Neural cell (in vitro differentiated cells): ENCODE measurements at regions not wholly inside any gene's neighbourhood (a gene's known extent, or its start where the extent isn't known, plus 50 kb on each side); places are given as distances from the start of the nearest gene placed in this dataset.

ENCODE experiments used
- H2AFZ ChIP-seq: fragments of 200-600, 300-800 bp; sonication (generic), shearing (Covaris generic); 2 replicates; pipeline ENCODE4 v1.6.0; 2014; ENCODE audit warnings: low read depth, mild to moderate bottlenecking, antibody characterized with exemption, low read length, moderate library complexity
- H3F3A ChIP-seq: fragments of 200-600 bp; shearing (Covaris generic); 2 replicates; pipeline ENCODE4 v1.6.1; 2016; ENCODE audit warnings: mild to moderate bottlenecking, moderate library complexity, mixed read lengths, antibody characterized with exemption, low read length; ENCODE audit not compliant: insufficient read depth, poor library complexity, severe bottlenecking
- H3K27ac ChIP-seq: fragments of 200-600, 300-800 bp; sonication (generic), shearing (Covaris generic); 2 replicates; pipeline ENCODE4 v1.5.1; 2014; ENCODE audit warnings: mild to moderate bottlenecking, low read length, moderate library complexity
- H3K27me3 ChIP-seq: fragments of 300-800, 200-600 bp; sonication (generic), shearing (Covaris generic); 2 replicates; pipeline ENCODE4 v1.6.0; 2014; ENCODE audit warnings: mild to moderate bottlenecking, low read depth, low read length, moderate library complexity; ENCODE audit not compliant: insufficient read depth
- H3K36me3 ChIP-seq: fragments of 300-800, 200-600 bp; sonication (generic), shearing (Covaris generic); 2 replicates; pipeline ENCODE4 v1.5.1; 2014; ENCODE audit warnings: mild to moderate bottlenecking, antibody characterized with exemption, low read length, moderate library complexity; ENCODE audit not compliant: insufficient read depth
- H3K4me2 ChIP-seq: fragments of 300-800, 200-600 bp; sonication (generic), shearing (Covaris generic); 2 replicates; pipeline ENCODE4 v1.6.0; 2014; ENCODE audit warnings: mild to moderate bottlenecking, low read length
- H3K4me3 ChIP-seq: fragments of 300-800, 200-600 bp; sonication (generic), shearing (Covaris generic); 2 replicates; pipeline ENCODE4 v1.5.1; 2014; ENCODE audit warnings: mild to moderate bottlenecking, low read length, moderate library complexity
- H3K79me2 ChIP-seq: fragments of 200-600 bp; shearing (Covaris generic); replicated peaks from 2 replicates; pipeline ENCODE4 v1.6.0; 2014; ENCODE audit warnings: mild to moderate bottlenecking, low read length, moderate library complexity; ENCODE audit not compliant: insufficient read depth
- H3K9ac ChIP-seq: fragments of 300-800, 200-600 bp; sonication (generic), shearing (Covaris generic); 2 replicates; pipeline ENCODE4 v1.6.1; 2016; ENCODE audit warnings: mild to moderate bottlenecking, low read length, mixed read lengths
- H3K9me2 ChIP-seq: fragments of 200-600 bp; shearing (Covaris generic); 2 replicates; pipeline ENCODE4 v1.6.1; 2016; ENCODE audit warnings: mild to moderate bottlenecking, low read length, mixed read lengths; ENCODE audit not compliant: insufficient read depth
- H3K9me3 ChIP-seq: fragments of 200-600, 300-800 bp; sonication (generic), shearing (Covaris generic); 2 replicates; pipeline ENCODE4 v1.6.1; 2016; ENCODE audit warnings: mild to moderate bottlenecking, mixed run types, low read length, moderate library complexity, mixed read lengths
- H4K20me1 ChIP-seq: fragments of 200-600 bp; shearing (Covaris generic); 2 replicates; pipeline ENCODE4 v1.6.1; 2016; ENCODE audit warnings: mild to moderate bottlenecking, mixed run types; ENCODE audit not compliant: insufficient read depth
- EP300 ChIP-seq: fragments of 450-650 bp; conservative IDR thresholded peaks from 2 replicates; pipeline ENCODE4 v1.6.1; 2014; ENCODE audit warnings: antibody characterized with exemption, mild to moderate bottlenecking, moderate library complexity; ENCODE audit not compliant: poor library complexity, severe bottlenecking
- EZH2 ChIP-seq: fragments of 200-600, 300-800 bp; shearing (Covaris generic), sonication (generic); IDR thresholded peaks from 2 replicates; pipeline ENCODE4 v1.6.1; 2014; ENCODE audit warnings: antibody characterized with exemption, low read length, borderline replicate concordance, mild to moderate bottlenecking; ENCODE audit not compliant: insufficient read depth, poor library complexity, severe bottlenecking
- MXI1 ChIP-seq: fragments of 450-650 bp; conservative IDR thresholded peaks from 2 replicates; pipeline ENCODE4 v1.6.1; 2014; ENCODE audit warnings: antibody characterized with exemption, mild to moderate bottlenecking; ENCODE audit not compliant: poor library complexity, severe bottlenecking
- POLR2AphosphoS5 ChIP-seq: IDR thresholded peaks from 2 replicates; pipeline ENCODE4 v1.6.1; 2012
- RAD21 ChIP-seq: fragments of 450-650 bp; conservative IDR thresholded peaks from 2 replicates; pipeline ENCODE4 v1.6.1; 2014; ENCODE audit warnings: antibody characterized with exemption, mild to moderate bottlenecking, moderate library complexity
- SMC3 ChIP-seq: fragments of 450-650 bp; conservative IDR thresholded peaks from 2 replicates; pipeline ENCODE4 v1.6.1; 2014; ENCODE audit warnings: antibody characterized with exemption, mild to moderate bottlenecking, moderate library complexity; ENCODE audit not compliant: poor library complexity
- TAF1 ChIP-seq: IDR thresholded peaks from 2 replicates; pipeline ENCODE4 v1.6.1; 2012; ENCODE audit warnings: low read depth
- TF ChIP-seq, protein P1 (sequence below): fragments of 450-650 bp; IDR thresholded peaks from 2 replicates; pipeline ENCODE4 v1.5.1; 2014; ENCODE audit warnings: antibody characterized with exemption, mild to moderate bottlenecking, moderate library complexity; ENCODE audit not compliant: poor library complexity, severe bottlenecking
- TF ChIP-seq, protein P2 (sequence below): IDR thresholded peaks from 2 replicates; pipeline ENCODE4 v1.6.1; 2012; ENCODE audit warnings: borderline replicate concordance

DNA sequence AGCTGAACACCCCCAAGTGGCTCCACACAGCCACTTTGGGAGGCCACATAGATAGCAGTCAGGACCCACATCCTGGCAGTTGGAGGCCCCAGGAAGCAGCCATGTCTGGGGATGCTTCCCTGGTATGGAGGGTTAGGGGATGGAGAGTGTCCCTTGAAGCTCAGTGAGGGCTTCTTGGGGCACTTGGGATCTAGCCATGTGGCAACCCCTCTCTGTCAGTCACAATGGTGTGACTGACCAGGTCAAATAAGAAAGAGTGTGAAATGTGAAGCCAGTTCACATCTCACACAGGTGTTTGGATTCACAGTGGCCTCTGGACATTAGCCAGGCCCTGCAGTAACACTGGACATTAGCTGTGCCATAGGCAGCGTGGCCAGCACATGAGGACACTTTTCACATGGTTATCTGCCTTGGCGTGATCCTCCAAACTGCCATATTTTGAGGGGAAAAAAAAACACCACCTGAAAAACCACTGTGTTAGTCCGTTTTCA is 53.9 kb upstream of the IL17B start:
- H3K9me2 ChIP-seq: no peaks in the 10 kb centered on the region

DNA sequence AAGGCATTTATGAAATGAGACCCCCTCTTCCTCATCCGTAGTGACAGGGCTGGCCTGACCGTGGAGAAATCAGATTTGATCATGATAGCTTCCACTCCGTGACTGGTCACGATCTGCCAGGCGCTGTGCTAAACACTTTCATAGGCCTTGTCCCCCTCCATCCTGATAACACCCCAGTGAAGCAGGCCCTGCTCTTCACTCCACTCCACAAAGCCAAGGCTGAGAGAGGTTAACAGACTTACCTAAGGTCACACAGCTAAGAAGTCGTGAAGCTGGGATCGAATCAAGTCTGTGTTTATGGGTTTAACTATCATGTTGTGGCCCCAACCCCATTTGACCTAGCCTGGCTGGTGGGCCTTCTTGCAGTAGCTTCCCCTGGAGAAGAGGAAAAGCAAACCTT is 53.3 kb upstream of the IL17B start:
- no peak for TF ChIP-seq EP300
- TF ChIP-seq, protein P1, sequence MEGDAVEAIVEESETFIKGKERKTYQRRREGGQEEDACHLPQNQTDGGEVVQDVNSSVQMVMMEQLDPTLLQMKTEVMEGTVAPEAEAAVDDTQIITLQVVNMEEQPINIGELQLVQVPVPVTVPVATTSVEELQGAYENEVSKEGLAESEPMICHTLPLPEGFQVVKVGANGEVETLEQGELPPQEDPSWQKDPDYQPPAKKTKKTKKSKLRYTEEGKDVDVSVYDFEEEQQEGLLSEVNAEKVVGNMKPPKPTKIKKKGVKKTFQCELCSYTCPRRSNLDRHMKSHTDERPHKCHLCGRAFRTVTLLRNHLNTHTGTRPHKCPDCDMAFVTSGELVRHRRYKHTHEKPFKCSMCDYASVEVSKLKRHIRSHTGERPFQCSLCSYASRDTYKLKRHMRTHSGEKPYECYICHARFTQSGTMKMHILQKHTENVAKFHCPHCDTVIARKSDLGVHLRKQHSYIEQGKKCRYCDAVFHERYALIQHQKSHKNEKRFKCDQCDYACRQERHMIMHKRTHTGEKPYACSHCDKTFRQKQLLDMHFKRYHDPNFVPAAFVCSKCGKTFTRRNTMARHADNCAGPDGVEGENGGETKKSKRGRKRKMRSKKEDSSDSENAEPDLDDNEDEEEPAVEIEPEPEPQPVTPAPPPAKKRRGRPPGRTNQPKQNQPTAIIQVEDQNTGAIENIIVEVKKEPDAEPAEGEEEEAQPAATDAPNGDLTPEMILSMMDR: no peak
- TF ChIP-seq TAF1: no peak
- TF ChIP-seq EZH2: no peak
- TF ChIP-seq, protein P2, sequence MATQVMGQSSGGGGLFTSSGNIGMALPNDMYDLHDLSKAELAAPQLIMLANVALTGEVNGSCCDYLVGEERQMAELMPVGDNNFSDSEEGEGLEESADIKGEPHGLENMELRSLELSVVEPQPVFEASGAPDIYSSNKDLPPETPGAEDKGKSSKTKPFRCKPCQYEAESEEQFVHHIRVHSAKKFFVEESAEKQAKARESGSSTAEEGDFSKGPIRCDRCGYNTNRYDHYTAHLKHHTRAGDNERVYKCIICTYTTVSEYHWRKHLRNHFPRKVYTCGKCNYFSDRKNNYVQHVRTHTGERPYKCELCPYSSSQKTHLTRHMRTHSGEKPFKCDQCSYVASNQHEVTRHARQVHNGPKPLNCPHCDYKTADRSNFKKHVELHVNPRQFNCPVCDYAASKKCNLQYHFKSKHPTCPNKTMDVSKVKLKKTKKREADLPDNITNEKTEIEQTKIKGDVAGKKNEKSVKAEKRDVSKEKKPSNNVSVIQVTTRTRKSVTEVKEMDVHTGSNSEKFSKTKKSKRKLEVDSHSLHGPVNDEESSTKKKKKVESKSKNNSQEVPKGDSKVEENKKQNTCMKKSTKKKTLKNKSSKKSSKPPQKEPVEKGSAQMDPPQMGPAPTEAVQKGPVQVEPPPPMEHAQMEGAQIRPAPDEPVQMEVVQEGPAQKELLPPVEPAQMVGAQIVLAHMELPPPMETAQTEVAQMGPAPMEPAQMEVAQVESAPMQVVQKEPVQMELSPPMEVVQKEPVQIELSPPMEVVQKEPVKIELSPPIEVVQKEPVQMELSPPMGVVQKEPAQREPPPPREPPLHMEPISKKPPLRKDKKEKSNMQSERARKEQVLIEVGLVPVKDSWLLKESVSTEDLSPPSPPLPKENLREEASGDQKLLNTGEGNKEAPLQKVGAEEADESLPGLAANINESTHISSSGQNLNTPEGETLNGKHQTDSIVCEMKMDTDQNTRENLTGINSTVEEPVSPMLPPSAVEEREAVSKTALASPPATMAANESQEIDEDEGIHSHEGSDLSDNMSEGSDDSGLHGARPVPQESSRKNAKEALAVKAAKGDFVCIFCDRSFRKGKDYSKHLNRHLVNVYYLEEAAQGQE: no peak
- no peak for TF ChIP-seq RAD21
- no peak for TF ChIP-seq SMC3
- TF ChIP-seq MXI1: no peak
- TF ChIP-seq POLR2AphosphoS5: no peak
- Histone ChIP-seq H3K36me3 (no peaks in the 10 kb centered on the region), H3K4me3 (no peak overlapping the region), H3F3A (no peaks in the 10 kb centered on the region), H4K20me1 (no peaks in the 10 kb centered on the region), H2AFZ (no peak overlapping the region), H3K9ac (no peak overlapping the region), H3K9me3 (no peaks in the 10 kb centered on the region), H3K9me2 (no peaks in the 10 kb centered on the region), H3K4me2 (no peak overlapping the region), H3K27me3 (no peaks in the 10 kb centered on the region), H3K27ac (no peak overlapping the region), H3K79me2 (no peaks in the 10 kb centered on the region)

More for the DNA sequence above, 53.9 kb upstream of the IL17B start:
- no peaks in the 10 kb centered on the region for H3K9me3 ChIP-seq
- no peaks in the 10 kb centered on the region for H3F3A ChIP-seq
- no peaks in the 10 kb centered on the region for H4K20me1 ChIP-seq
- no peak overlapping the region for H3K4me3 ChIP-seq
- no peak overlapping the region for H2AFZ ChIP-seq
- H3K79me2 ChIP-seq: no peaks in the 10 kb centered on the region
- H3K27ac ChIP-seq: no peak overlapping the region
- no peaks in the 10 kb centered on the region for H3K36me3 ChIP-seq
- TF ChIP-seq TAF1: no peak
- TF ChIP-seq EZH2: no peak
- TF ChIP-seq POLR2AphosphoS5: no peak
- TF ChIP-seq MXI1: no peak
- TF ChIP-seq, protein P2: no peak
- TF ChIP-seq EP300: no peak
- TF ChIP-seq, protein P1: no peak
- TF ChIP-seq SMC3: no peak
- TF ChIP-seq RAD21: no peak
- no peak overlapping the region for H3K9ac ChIP-seq
- H3K27me3 ChIP-seq: no peaks in the 10 kb centered on the region
- no peak overlapping the region for H3K4me2 ChIP-seq
